Hematopoietic multipotent progenitor cell treated with erythropoietin and hydrocortisone succinate and interleukin-3 and kit ligand, for 4 days (in vitro differentiated cells): ENCODE measurements at regions not wholly inside any gene's neighbourhood (a gene's known extent, or its start where the extent isn't known, plus 50 kb on each side); places are given as distances from the start of the nearest gene placed in this dataset.
A peak's percentile ranks its signal among the peaks of the same experiment; 100 is the strongest.
"Not testable (repeated sequence)": the region's sequence is repeated elsewhere in the genome, so short reads cannot be mapped to it uniquely, and the experiment has no call there.

ENCODE experiments used
- DNase-seq: peaks from one replicate; pipeline ENCODE4 v3.0.0-alpha.2; 2015

- DNase-seq: no peak
Observed at GRCh38 chr5:10125116-10125515, 124.6 kb downstream of the ATPSCKMT start.

DNA sequence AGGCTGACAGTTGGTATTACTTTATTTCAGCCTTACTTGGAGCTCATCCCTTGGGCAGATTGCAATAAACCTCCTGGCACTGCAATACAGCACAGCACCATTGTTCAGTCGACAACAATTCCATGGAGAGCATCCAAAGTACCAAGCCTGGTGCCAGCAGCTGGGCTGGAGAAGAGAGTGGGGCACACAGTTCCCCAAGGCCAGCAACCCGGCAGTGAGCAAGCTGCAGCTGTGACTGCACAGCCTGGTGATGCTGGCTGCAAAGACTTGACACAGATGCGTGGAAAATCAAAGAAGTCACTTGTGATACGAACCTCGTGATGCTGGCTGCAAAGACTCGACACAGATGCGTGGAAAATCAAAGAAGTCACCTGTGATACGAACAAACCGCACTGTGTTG lies 125.4 kb downstream of the ATPSCKMT start:
- DNase-seq: no peak

DNA sequence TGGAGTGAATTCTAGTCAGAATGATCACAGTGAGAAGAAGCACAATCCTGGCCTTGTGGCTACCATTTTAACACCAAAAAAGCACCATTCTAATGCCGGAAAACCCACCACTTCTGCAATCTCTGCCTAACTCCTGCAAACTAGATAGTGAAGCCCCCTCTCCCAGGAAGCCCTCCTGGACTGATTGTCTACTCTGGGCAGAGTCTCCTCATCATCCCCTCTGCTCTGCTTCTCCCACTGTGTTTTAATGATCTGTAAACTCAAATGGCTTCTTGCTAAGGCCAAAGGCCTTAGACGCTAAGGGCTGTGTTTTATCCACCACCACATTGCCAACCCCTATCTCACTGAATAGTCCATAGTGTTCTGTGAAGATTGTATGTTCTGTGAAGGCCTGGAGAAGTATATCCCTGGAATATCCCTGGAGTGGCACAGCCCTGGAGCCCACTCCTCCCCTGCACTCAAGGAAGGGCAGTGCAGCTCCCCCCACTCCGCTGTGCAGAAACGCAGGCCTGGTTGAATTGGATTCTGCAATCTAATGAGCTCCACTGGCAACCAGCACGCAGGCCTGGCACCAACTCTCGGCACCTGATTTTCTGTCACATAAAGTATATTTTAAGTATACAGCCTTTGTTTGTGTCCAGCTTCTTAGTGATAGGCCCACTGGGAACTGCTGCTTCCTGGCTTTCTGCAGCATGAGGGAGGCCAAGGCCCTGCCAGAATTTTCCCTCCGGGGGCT lies 126.3 kb downstream of the ATPSCKMT start:
- no peak for DNase-seq

DNA sequence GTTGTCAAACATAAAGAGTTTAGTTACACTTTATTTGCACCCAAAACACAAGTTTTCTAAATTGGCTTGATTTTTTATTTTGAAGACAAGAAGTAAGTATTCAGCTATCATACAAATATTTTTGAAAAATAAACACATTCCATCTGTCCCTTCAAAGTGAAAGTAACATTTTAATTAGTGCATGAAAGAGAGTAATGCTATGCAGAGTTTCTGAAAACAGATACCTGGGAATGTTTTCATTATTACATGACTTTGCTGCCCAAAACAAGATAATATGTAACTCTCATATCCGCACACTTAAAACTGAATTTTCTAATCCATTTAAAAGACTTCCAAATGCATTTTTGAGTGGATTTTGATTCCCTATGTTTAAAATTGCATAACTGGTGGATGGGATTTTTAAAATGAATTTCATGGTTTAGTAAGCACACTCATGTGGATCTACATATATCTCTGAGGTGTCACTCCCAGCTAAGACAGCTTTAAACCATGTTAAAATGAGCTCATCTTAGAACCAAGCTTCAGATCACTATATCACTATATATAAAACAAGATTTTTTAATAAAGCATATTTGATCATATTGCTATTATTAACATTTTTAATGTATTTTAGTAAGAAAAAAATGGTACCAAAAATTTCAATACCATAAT lies 127.5 kb downstream of the ATPSCKMT start:
- DNase-seq: no peak

DNA sequence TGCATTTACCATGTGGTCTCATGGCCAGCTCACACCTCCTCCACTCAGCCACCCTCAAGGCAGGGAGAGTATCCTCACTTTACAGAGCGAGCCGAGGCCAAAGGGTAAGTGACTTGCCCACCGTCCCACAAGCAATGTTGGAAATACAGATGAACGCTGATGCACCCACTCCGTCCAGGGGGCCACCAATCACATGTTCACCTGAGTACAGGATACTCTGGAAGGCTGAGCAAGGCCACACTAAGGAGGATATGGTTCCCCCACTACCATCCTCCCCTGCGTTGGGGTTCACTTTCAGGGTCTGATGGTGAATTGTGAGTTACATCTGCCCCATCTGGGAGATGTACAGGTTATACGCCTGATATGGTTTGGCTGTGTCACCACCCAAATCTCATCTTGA lies 128.8 kb downstream of the ATPSCKMT start:
- DNase-seq: no peak

GRCh38 chr5:10118150-10118549 lies 131.5 kb downstream of the ATPSCKMT start:
- no peak for DNase-seq

DNA sequence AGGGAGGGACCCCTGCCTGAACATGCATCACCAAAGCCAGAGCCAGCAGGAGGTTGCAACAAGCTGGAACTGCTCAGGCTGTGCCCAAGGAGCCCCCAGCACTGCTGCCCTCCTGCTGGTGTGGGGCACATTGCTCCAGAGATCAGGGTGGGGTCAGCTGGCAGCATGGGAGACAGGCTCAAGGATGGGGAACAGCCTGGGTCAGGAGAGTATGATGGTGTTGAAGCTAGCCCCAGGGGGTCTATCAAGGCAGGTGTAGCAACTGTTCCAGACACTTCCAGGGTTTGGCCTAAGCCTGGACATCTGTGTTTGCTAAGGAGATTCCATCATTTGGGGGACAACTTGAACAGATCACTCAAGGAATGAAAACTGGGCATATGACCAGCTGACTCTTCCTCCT lies 133.1 kb downstream of the ATPSCKMT start:
- no peak for DNase-seq

GRCh38 chr5:10115669-10116068 lies 134.0 kb downstream of the ATPSCKMT start:
- DNase-seq: no peak

- DNase-seq: peak; percentile 30
Observed at GRCh38 chr5:10111571-10111970, 138.1 kb downstream of the ATPSCKMT start.

GRCh38 chr5:10110228-10110627 lies 139.5 kb downstream of the ATPSCKMT start:
- no peak for DNase-seq

DNA sequence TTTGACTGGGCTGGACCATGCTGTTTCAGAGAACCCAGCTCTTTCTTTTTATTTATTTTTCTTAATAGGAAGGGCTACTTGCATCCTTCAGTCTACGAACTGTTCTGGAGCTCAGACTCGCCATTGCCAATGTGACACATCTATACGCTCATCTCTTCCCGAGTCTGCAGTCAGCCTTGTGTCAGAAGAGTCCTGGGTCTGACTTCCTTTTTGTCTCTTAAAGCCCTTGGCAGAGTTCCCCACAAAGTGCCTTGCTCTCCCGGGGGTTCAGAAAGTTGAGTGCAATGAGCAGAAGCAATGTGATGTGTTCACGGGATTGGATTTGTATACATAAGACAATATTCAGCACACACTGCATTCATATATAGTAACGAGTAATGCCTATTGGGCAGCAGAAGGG lies 140.4 kb downstream of the ATPSCKMT start:
- DNase-seq: no peak

DNA sequence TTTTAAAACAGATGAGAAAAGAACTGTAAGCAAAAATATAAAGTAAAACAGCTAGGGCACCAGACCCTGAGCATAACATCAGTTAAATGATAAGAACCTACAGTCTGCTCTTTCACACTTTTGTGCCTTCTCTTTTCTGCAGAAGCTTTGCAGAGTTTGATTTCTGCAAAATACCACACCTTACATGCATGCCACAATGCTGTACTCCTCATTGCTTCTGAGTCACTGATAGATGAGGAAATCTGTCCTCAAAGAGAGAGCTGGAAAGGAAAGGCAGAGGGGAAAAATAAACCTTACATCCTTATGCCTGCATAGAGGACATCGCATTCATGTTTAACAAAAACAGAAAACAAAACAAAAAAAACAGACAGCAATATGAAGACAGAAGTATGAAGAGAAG lies 142.9 kb downstream of the ATPSCKMT start:
- no peak for DNase-seq

- no peak for DNase-seq
Observed at GRCh38 chr5:10106285-10106684, 143.4 kb downstream of the ATPSCKMT start.

DNA sequence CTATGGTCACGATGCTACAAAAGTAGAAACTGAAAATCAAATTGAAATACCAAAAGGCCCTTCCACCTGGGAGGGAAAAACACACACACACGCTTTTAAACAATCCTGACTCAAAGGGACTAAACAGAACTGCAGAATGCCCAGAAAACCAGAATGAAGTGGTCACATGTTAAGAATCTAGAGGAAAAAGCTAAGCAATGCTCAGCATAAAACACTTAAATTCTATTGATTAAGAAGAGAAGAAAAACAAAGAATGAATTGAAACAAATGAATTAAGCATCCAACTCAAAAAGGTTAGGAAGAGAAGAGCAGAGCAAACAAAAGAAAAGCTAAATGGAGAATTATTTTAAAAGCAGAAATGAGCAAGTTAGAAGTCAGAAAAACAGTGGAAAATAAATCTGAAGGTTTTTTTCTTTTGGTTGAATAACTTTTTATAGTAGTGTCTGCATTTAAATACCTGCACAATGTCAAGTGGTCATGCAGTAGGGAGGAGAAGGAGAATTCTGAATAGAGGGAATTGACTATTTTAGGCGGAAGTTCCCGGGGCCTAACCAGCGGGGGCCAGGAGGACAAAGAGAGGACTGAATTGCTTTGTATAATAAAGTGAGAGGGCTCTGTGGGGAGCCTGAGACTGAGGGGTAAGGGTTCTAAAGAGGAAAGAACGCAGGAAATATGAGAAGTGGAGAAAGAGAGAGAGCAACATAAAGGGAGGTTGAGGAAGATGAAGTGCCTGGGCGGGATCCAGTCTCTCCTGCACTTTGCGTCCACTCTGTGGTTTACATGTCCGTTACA lies 146.8 kb downstream of the ATPSCKMT start:
- no peak for DNase-seq

DNA sequence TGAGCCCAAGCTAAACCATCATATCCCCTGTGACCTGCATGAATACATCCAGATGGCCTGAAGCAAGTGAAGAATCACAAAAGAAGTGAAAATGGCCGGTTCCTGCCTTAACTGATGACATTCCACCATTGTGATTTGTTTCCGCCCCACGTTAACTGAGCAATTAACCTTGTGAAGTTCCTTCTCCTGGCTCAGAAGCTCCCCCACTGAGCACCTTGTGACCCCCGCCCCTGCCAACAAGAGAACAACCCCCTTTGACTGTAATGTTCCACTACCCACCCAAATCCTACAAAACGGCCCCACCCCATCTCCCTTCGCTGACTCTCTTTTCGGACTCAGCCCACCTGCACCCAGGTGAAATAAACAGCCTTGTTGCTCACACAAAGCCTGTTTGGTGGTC lies 147.5 kb downstream of the ATPSCKMT start:
- not testable (repeated sequence) for DNase-seq

DNA sequence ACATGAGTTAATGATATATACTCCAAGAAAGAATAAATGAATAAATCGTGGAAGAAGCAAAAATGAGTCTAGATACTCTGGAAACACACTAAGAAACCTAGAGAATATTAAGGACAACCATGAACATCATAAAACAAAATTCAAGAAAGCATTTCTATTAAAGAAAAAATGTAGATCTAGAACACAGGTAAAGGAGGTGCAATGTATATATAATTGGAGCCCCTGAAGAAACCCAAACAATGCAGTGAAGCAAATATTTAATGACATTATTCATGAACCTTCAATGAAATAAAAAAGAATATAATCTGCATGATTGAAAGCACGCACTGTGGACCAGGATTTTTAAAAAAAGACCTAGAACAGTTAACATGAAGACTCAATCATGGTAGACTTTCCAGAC lies 150.1 kb downstream of the ATPSCKMT start:
- DNase-seq: no peak

- no peak for DNase-seq
Observed at GRCh38 chr5:10091701-10092100, 158.0 kb downstream of the ATPSCKMT start.

- DNase-seq: no peak
Observed at GRCh38 chr5:10090074-10090473, 159.6 kb downstream of the ATPSCKMT start.

- DNase-seq: no peak
Observed at GRCh38 chr5:10085185-10085584, 164.5 kb downstream of the ATPSCKMT start.

DNA sequence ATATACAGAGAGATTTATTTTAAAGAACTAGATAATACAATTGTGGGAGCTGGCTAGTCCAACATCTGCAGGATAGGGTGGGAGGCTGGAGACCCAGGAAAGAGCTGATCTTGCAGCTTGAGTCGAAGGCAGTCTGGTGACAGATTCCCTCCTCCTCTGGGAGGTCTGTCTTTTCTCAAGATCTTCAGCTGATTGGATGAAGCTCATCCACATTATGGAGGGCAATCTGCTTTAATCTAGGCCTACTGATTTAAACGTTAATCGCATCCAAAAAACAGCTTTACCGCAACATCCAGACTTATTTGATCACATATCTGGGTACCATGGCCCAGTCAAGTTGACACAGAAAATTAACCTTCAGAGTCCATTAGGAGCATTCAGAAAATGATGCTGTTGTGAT lies 168.1 kb downstream of the ATPSCKMT start:
- DNase-seq: no peak

DNA sequence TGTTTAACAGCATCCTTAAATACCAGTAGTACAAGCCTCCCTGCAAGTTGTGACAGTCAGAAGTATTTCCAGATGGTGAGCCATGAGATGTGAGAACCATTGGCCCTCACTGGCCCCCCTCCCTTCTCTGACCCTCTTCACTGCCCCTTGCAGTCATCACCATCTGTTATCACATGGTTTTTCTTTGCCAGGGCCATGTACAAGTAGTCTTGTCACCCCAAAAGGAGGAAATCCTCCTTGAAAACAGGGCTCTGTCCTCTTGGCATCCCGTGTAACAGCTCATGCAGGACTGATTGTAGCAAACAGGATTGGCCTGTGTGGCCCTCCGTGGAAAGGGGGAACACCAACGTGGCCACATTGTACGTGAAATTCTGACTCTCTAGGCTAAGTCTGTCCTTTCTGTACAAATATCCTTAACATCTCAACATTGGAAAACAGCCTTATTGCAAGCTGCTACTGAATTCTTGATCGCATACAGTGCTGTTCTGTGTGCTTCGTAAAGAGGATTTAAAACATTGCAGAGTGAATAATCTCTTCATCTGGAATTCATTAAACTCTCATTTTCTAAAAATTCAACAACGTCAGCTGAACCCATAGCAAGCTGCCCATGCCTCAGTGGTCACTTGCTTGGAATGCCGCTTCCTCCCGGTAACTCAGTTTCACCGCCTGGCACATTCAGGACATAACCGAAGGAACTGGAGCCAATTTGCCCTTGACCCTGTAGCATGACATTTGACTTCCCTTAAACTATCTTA lies 171.7 kb downstream of the ATPSCKMT start:
- DNase-seq: no peak

DNA sequence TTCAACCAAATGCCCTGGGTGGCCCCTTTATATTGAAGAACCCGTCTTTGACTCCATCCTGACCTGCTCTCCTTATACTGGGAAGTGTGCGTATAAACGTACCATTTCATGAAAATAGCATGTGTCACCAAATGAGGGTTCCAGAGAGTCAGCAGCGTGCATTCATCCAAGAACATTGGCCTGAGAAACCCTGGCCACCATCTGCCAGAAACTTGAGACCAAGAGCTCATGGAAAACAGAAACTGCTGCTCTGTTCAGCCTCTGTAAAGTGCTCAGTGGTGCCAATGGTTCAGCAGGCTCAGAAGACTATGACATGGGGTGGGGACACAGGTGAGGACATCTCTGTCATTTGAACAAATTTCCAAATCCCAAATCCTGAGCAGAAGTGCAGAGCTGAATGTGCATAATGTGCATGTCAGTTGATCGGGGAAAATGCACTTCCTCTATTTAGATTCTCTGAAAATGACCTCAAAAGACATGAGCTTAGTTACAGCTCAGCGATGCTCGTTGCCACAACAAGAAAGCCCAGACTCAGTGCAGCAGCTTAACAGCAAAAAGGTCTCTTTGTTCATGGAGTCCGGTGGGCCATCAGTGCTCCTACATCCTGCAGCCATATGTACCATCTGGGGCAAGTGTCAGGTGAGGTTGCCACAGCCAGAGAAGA lies 176.1 kb downstream of the ATPSCKMT start:
- DNase-seq: no peak
